K562 (cell line): ENCODE measurements at regions not wholly inside any gene's neighbourhood (a gene's known extent, or its start where the extent isn't known, plus 50 kb on each side); places are given as distances from the start of the nearest gene placed in this dataset.

Experiments
- ATAC-seq: fragments of 200-7000 bp; cut with Tn5 transposase; 3 replicates; pipeline ENCODE4 v1.9.1; 2020; ENCODE audit warnings: moderate library complexity
- BruUV-seq: library from RNA; stranded (reverse); fragments of 400-500 nt; replicated peaks from 2 replicates; lab custom pipeline; 2021; lab: Mats Ljungman, UMichigan
- CTCF ChIA-PET: fragments of 300-600 bp; formaldehyde crosslinking; extraction: SDS; loops from one replicate; lab custom pipeline; 2021; ENCODE audit warnings: low intra/inter-chr PET ratio; lab: Yijun Ruan, JAX
- POLR2A ChIA-PET: fragments of 300-600, 350-650 bp; sonication (Branson Sonifier 250); formaldehyde crosslinking; extraction: SDS; loops from one replicate; lab custom pipeline; 2021; ENCODE audit warnings: antibody characterized with exemption, inconsistent platforms; lab: Yijun Ruan, JAX
- DNase-seq, 4 experiments: peaks; one replicate each; pipeline versions ENCODE4 v3.0.0 to v3.0.0-alpha.2; 2011 to 2018; ENCODE audit warnings: low spot score in 3 of 4, mixed read lengths in 3 of 4; ENCODE audit errors: extremely low read depth in 1 of 4
- FAIRE-seq: peaks from 2 replicates; lab custom pipeline; 2011; peaks lifted over from hg19 to GRCh38; lab: Jason Lieb, UNC
- H2AFZ ChIP-seq: 2 replicates; pipeline ENCODE4 v1.6.0; 2011; ENCODE audit warnings: low read depth, low read length, control low read depth, inconsistent platforms
- H3K27ac ChIP-seq: fragments of 200-600 bp; 3 replicates; pipeline ENCODE4 v1.8.0; 2011; ENCODE audit warnings: low read depth, mild to moderate bottlenecking, control low read depth, inconsistent platforms, low read length, moderate library complexity, mixed read lengths; ENCODE audit errors: extremely low read depth
- H3K27me3 ChIP-seq, 2 experiments: fragments of 300-600 bp in 1 of 2; 2 replicates in 1 of 2; 3 replicates in 1 of 2; pipeline versions ENCODE4 v1.6.0 to v1.8.0; 2011; ENCODE audit warnings: inconsistent platforms in 2 of 2, low read length in 2 of 2, mild to moderate bottlenecking in 1 of 2, mixed read lengths in 1 of 2, moderate library complexity in 1 of 2; ENCODE audit not compliant: control insufficient read depth in 2 of 2, insufficient read depth in 2 of 2
- H3K36me3 ChIP-seq: fragments of 300-600 bp; 3 replicates; pipeline ENCODE4 v1.8.0; 2011; ENCODE audit warnings: mild to moderate bottlenecking, low read length, inconsistent platforms; ENCODE audit not compliant: control insufficient read depth, insufficient read depth
- H3K4me1 ChIP-seq, 2 experiments: fragments of 200-600 bp in 1 of 2; replicated peaks in 1 of 2; 2 replicates in 1 of 2; 3 replicates in 1 of 2; pipeline versions ENCODE4 v1.5.1 to v1.8.0; 2011; ENCODE audit warnings: inconsistent platforms in 2 of 2, low read length in 2 of 2, mild to moderate bottlenecking in 1 of 2, mixed read lengths in 1 of 2, moderate library complexity in 1 of 2; ENCODE audit not compliant: control insufficient read depth in 2 of 2, insufficient read depth in 2 of 2
- H3K4me2 ChIP-seq: 2 replicates; pipeline ENCODE4 v1.6.1; 2011; ENCODE audit warnings: low read length, control low read depth, inconsistent platforms, mixed read lengths; ENCODE audit not compliant: insufficient read depth
- H3K4me3 ChIP-seq: fragments of 200-600 bp; sonication (generic), shearing (Covaris generic); 2 replicates; pipeline ENCODE4 v1.5.1; 2016; ENCODE audit warnings: control low read depth, inconsistent platforms
- H3K79me2 ChIP-seq: fragments of 200-600 bp; 3 replicates; pipeline ENCODE4 v1.8.0; 2011; ENCODE audit warnings: low read length, inconsistent platforms; ENCODE audit not compliant: control insufficient read depth, insufficient read depth
- H3K9ac ChIP-seq, 2 experiments: 2 replicates each; pipeline versions ENCODE4 v1.6.0 to v1.6.1; 2011; ENCODE audit warnings: low read depth in 2 of 2, low read length in 2 of 2, control low read depth in 1 of 2, inconsistent platforms in 1 of 2, mild to moderate bottlenecking in 1 of 2, mixed read lengths in 1 of 2; ENCODE audit not compliant: insufficient read depth in 1 of 2
- H3K9me1 ChIP-seq: one replicate; pipeline ENCODE4 v1.6.0; 2011; ENCODE audit warnings: inconsistent platforms, mild to moderate bottlenecking, low read length, moderate library complexity; ENCODE audit not compliant: control insufficient read depth, insufficient read depth
- H3K9me3 ChIP-seq: replicated peaks from 2 replicates; pipeline ENCODE4 v1.5.1; 2011; ENCODE audit warnings: low read depth, low read length, inconsistent platforms; ENCODE audit not compliant: control insufficient read depth, insufficient read depth
- H4K20me1 ChIP-seq: replicated peaks from 2 replicates; pipeline ENCODE4 v1.6.1; 2011; ENCODE audit warnings: low read length, inconsistent platforms, mixed read lengths; ENCODE audit not compliant: control insufficient read depth, insufficient read depth
- CBFA2T3 ChIP-seq: fragments of 450-650 bp; IDR thresholded peaks from 2 replicates; pipeline ENCODE4 v1.6.1; 2017
- CBX2 ChIP-seq: fragments of 200-600 bp; sonication (generic); IDR thresholded peaks from one replicate; pipeline ENCODE4 v1.6.1; 2012; ENCODE audit warnings: mild to moderate bottlenecking, low read length, inconsistent platforms; ENCODE audit not compliant: insufficient read depth, poor library complexity, severe bottlenecking
- CCAR2 ChIP-seq: fragments of 200-400 bp; formaldehyde crosslinking; IDR thresholded peaks from 2 replicates; pipeline ENCODE4 v1.6.1; 2017; ENCODE audit warnings: mild to moderate bottlenecking, low read depth, low read length
- COPS2 ChIP-seq: fragments of 450-650 bp; conservative IDR thresholded peaks from 2 replicates; pipeline ENCODE4 v1.6.1; 2016; ENCODE audit warnings: mild to moderate bottlenecking, moderate library complexity
- DACH1 ChIP-seq: fragments of 450-650 bp; IDR thresholded peaks from 2 replicates; pipeline ENCODE4 v1.6.1; 2018; ENCODE audit not compliant: partially characterized antibody
- E2F5 ChIP-seq: sonication (generic); formaldehyde crosslinking; IDR thresholded peaks from 2 replicates; pipeline ENCODE4 v1.8.0; 2022; ENCODE audit warnings: mild to moderate bottlenecking, missing genetic modification reagents
- EGR1 ChIP-seq: fragments of 450-650 bp; conservative IDR thresholded peaks from 2 replicates; pipeline ENCODE4 v1.6.1; 2017; ENCODE audit warnings: mild to moderate bottlenecking
- NFIC ChIP-seq: fragments of 450-650 bp; IDR thresholded peaks from 2 replicates; pipeline ENCODE4 v1.6.1; 2017; ENCODE audit warnings: mild to moderate bottlenecking, inconsistent platforms
- SMAD1 ChIP-seq: fragments of 150-350 bp; IDR thresholded peaks from 2 replicates; pipeline ENCODE4 v1.6.1; 2014; ENCODE audit warnings: low read length, low read depth; ENCODE audit not compliant: partially characterized antibody
- SNRNP70 ChIP-seq: fragments of 200-400 bp; formaldehyde crosslinking; optimal IDR thresholded peaks from 2 replicates; pipeline ENCODE3; 2017; ENCODE audit warnings: low read depth, low read length
- SUPT5H ChIP-seq: fragments of 450-650 bp; IDR thresholded peaks from 2 replicates; pipeline ENCODE4 v1.6.1; 2016
- ZBTB11 ChIP-seq, 3 experiments: fragments of 200-800 bp in 1 of 3; fragments of 250-450 bp in 1 of 3; fragments of 450-650 bp in 1 of 3; sonication (Bioruptor Pico) in 1 of 3; sonication (Bioruptor generic) in 1 of 3; formaldehyde crosslinking in 1 of 3; IDR thresholded peaks; 2 replicates each; pipeline versions ENCODE4 v1.6.1 to v1.8.0; 2016 to 2022; ENCODE audit warnings: mild to moderate bottlenecking in 2 of 3, missing genetic modification characterization in 2 of 3, missing compliant biosample characterization in 1 of 3, moderate library complexity in 1 of 3
- ZNF316 ChIP-seq: fragments of 450-650 bp; IDR thresholded peaks from 2 replicates; pipeline ENCODE4 v1.6.1; 2016
- WGBS: fragments of 100-300 bp; shearing (Covaris generic); methylation state at CpG from one replicate; pipeline ENCODE4 v1.1.6; 2016; ENCODE audit warnings: low coverage, mixed read lengths; ENCODE audit not compliant: insufficient coverage; ENCODE audit errors: missing lambda C conversion rate; 5-methylcytosine and 5-hydroxymethylcytosine counted together
- in situ Hi-C: fragments of 300-500 bp; cut with MboI; formaldehyde crosslinking; loops from 4 replicates; pipeline ENCODE4 v1.15.0; 2018; ENCODE audit warnings: inconsistent platforms, mixed read lengths
- intact Hi-C: fragments of 100-400 bp; cut with micrococcal nuclease; formaldehyde crosslinking; loops from 2 replicates; pipeline ENCODE4 v1.14.2; 2022

- intact Hi-C loops: no loop called here
- TF ChIP-seq CBFA2T3: no peak
- no peak for TF ChIP-seq CBX2
- no peak for TF ChIP-seq COPS2
- TF ChIP-seq CCAR2: no peak
- no peak for TF ChIP-seq EGR1
- TF ChIP-seq ZNF316: no peak
- TF ChIP-seq E2F5 (CRISPR knock-in tag): no peak
- no peak for TF ChIP-seq NFIC
- TF ChIP-seq SNRNP70: no peak
- no peak for TF ChIP-seq DACH1
- TF ChIP-seq SUPT5H: no peak
- no peak for TF ChIP-seq ZBTB11 (CRISPR knock-in tag; IDR thresholded peaks at IDR 0.05)
- TF ChIP-seq SMAD1: no peak
- no peaks in the 10 kb centered on the region for H3K9me1 ChIP-seq
- 0% methylated on average over 1 of the region's 1 CpG for WGBS
- no peak overlapping the region for H3K27ac ChIP-seq
- no peak for DNase-seq
- H3K36me3 ChIP-seq: no peaks in the 10 kb centered on the region
- POLR2A ChIA-PET: no interaction called here
- H3K27me3 ChIP-seq: no peaks in the 10 kb centered on the region
- no peak overlapping the region for H3K4me3 ChIP-seq
- no peak overlapping the region for H2AFZ ChIP-seq
- ATAC-seq: no peak
- BruUV-seq: no TSS peak
- CTCF ChIA-PET: no interaction called here
- in situ Hi-C loops: no loop called here
- H3K4me2 ChIP-seq: no peak overlapping the region
- H3K4me1 ChIP-seq: no peaks in the 10 kb centered on the region
- H3K9ac ChIP-seq: no peak overlapping the region
- H4K20me1 ChIP-seq: no peaks in the 10 kb centered on the region
- no peaks in the 10 kb centered on the region for H3K9me3 ChIP-seq
- H3K79me2 ChIP-seq: no peaks in the 10 kb centered on the region
- FAIRE-seq: no peak
Observed at GRCh38 chr10:56633876-56634452, 272.9 kb upstream of the ZWINT start.
